ENCODE measurements at regions not wholly inside any gene's neighbourhood (a gene's known extent, or its start where the extent isn't known, plus 50 kb on each side); places are given as distances from the start of the nearest gene placed in this dataset.

DNA sequence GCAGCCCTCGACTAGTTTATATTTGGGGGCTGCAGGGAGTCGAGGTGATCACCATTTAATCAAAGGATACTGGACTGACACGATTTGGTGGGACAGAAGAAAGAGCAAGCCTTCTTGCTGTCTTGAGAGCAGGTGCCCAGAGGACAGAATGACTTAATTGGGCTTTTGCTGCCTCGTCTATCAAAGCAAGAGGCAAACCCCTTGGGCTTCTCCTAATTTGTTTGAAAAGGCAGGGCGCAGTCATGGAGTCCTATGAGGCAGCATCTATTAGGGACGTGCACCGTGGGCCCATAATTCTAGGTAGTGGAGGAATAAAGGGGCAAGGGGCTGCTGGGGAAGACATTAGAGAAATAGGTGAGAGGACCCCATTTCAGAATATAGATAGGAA is 1411.3 kb downstream of the TBC1D22A start:
- TF ChIP-seq, protein P1, sequence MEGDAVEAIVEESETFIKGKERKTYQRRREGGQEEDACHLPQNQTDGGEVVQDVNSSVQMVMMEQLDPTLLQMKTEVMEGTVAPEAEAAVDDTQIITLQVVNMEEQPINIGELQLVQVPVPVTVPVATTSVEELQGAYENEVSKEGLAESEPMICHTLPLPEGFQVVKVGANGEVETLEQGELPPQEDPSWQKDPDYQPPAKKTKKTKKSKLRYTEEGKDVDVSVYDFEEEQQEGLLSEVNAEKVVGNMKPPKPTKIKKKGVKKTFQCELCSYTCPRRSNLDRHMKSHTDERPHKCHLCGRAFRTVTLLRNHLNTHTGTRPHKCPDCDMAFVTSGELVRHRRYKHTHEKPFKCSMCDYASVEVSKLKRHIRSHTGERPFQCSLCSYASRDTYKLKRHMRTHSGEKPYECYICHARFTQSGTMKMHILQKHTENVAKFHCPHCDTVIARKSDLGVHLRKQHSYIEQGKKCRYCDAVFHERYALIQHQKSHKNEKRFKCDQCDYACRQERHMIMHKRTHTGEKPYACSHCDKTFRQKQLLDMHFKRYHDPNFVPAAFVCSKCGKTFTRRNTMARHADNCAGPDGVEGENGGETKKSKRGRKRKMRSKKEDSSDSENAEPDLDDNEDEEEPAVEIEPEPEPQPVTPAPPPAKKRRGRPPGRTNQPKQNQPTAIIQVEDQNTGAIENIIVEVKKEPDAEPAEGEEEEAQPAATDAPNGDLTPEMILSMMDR (IDR thresholded peaks at IDR 0.05): no peak
- no peak for TF ChIP-seq SIN3A (IDR thresholded peaks at IDR 0.05; ENCODE audit: borderline replicate concordance, insufficient read depth, low read depth, low read length)

All from Panc1 (cell line).